Left hindlimb (tissue), 1 donor: ENCODE measurements at regions not wholly inside any gene's neighbourhood (a gene's known extent, or its start where the extent isn't known, plus 50 kb on each side); places are given as distances from the start of the nearest gene placed in this dataset.
"Not testable (repeated sequence)": the region's sequence is repeated elsewhere in the genome, so short reads cannot be mapped to it uniquely, and the experiment has no call there.

Experiments used
- DNase-seq: peaks from one replicate; pipeline ENCODE4 v3.0.0-alpha.2; 2018

GRCh38 chr2:215644233-215644897 is 208.5 kb upstream of the FN1 start:
- DNase-seq, result no peak

GRCh38 chr2:215638687-215639086 is 202.8 kb upstream of the FN1 start:
- DNase-seq, result no peak

- DNase-seq, result no peak
Measured at GRCh38 chr2:215637651-215638050, 201.8 kb upstream of the FN1 start.

GRCh38 chr2:215636816-215637215 is 200.9 kb upstream of the FN1 start:
- DNase-seq, result no peak

- DNase-seq, result no peak
Measured at GRCh38 chr2:215635788-215636139, 199.9 kb upstream of the FN1 start.

GRCh38 chr2:215635071-215635787 is 199.4 kb upstream of the FN1 start:
- DNase-seq, result no peak

GRCh38 chr2:215633360-215633759 is 197.5 kb upstream of the FN1 start:
- no peak for DNase-seq

GRCh38 chr2:215631696-215632095 is 195.8 kb upstream of the FN1 start:
- DNase-seq, result no peak

- not testable (repeated sequence) for DNase-seq
Measured at GRCh38 chr2:215630796-215631195, 194.9 kb upstream of the FN1 start.

- no peak for DNase-seq
Measured at GRCh38 chr2:215627771-215628170, 191.9 kb upstream of the FN1 start.

GRCh38 chr2:215626812-215627281 is 191.0 kb upstream of the FN1 start:
- DNase-seq, result no peak

- no peak for DNase-seq
Measured at GRCh38 chr2:215626063-215626462, 190.2 kb upstream of the FN1 start.

- DNase-seq, result no peak
Measured at GRCh38 chr2:215625207-215625606, 189.3 kb upstream of the FN1 start.

GRCh38 chr2:215624423-215624829 is 188.6 kb upstream of the FN1 start:
- peak; percentile 69 for DNase-seq

GRCh38 chr2:215622837-215623236 is 187.0 kb upstream of the FN1 start:
- DNase-seq, result no peak

GRCh38 chr2:215621381-215621780 is 185.5 kb upstream of the FN1 start:
- DNase-seq, result no peak

- no peak for DNase-seq
Measured at GRCh38 chr2:215620528-215620927, 184.7 kb upstream of the FN1 start.

- DNase-seq, result no peak
Measured at GRCh38 chr2:215619989-215620388, 184.1 kb upstream of the FN1 start.

- no peak for DNase-seq
Measured at GRCh38 chr2:215619022-215619958, 183.4 kb upstream of the FN1 start.

GRCh38 chr2:215618145-215618544 is 182.3 kb upstream of the FN1 start:
- no peak for DNase-seq

- no peak for DNase-seq
Measured at GRCh38 chr2:215617060-215617824, 181.4 kb upstream of the FN1 start.

GRCh38 chr2:215615803-215616174 is 179.9 kb upstream of the FN1 start:
- DNase-seq, result no peak
